GM12878 (cell line): ENCODE measurements at regions not wholly inside any gene's neighbourhood (a gene's known extent, or its start where the extent isn't known, plus 50 kb on each side); places are given as distances from the start of the nearest gene placed in this dataset.

ENCODE experiments used
- ATAC-seq: fragments of 200-7000 bp; cut with Tn5 transposase; 3 replicates; pipeline ENCODE4 v1.9.1; 2020; ENCODE audit warnings: mild to moderate bottlenecking, moderate library complexity
- BruUV-seq: library from RNA; stranded (reverse); fragments of 400-500 nt; replicated peaks from 2 replicates; lab custom pipeline; 2021; lab: Mats Ljungman, UMichigan
- CTCF ChIA-PET: fragments of 300-600 bp; sonication (Branson Sonifier 250); formaldehyde crosslinking; extraction: SDS; loops from one replicate; lab custom pipeline; 2021; ENCODE audit warnings: inconsistent platforms; lab: Yijun Ruan, JAX
- POLR2A ChIA-PET: fragments of 350-600 bp; formaldehyde crosslinking; extraction: SDS; loops from one replicate; lab custom pipeline; 2021; ENCODE audit warnings: inconsistent platforms; lab: Charles Lee
- RAD21 ChIA-PET: fragments of 300-600 bp; sonication (Branson Sonifier 250); formaldehyde crosslinking; loops from one replicate; lab custom pipeline; 2023; ENCODE audit warnings: antibody characterized with exemption; ENCODE audit not compliant: unreplicated experiment; lab: Charles Lee
- SMC1A ChIA-PET: fragments of 300-600 bp; sonication (Branson Sonifier 250); formaldehyde crosslinking; loops from one replicate; lab custom pipeline; 2023; ENCODE audit not compliant: unreplicated experiment, uncharacterized antibody; lab: Charles Lee
- DNase-seq: peaks from one replicate; pipeline ENCODE4 v3.0.0-alpha.2; 2011; ENCODE audit warnings: low read depth, low spot score
- FAIRE-seq: peaks from 3 replicates; lab custom pipeline; 2011; peaks lifted over from hg19 to GRCh38; lab: Jason Lieb, UNC
- H2AFZ ChIP-seq: 2 replicates; pipeline ENCODE4 v1.6.0; 2011; ENCODE audit warnings: low read depth, low read length, control low read depth; ENCODE audit not compliant: control insufficient read depth
- H3K27ac ChIP-seq: 2 replicates; pipeline ENCODE4 v1.5.1; 2011; ENCODE audit warnings: control low read depth; ENCODE audit not compliant: control insufficient read depth, insufficient read depth
- H3K27me3 ChIP-seq, 2 experiments: replicated peaks in 1 of 2; 2 replicates each; pipeline versions ENCODE4 v1.6.0 to v1.6.1; 2011; ENCODE audit warnings: low read length in 1 of 2; ENCODE audit not compliant: control insufficient read depth in 2 of 2, insufficient read depth in 2 of 2
- H3K36me3 ChIP-seq, 2 experiments: 2 replicates each; pipeline ENCODE4 v1.5.1; 2011; ENCODE audit warnings: low read length in 1 of 2; ENCODE audit not compliant: control insufficient read depth in 2 of 2, insufficient read depth in 2 of 2
- H3K4me1 ChIP-seq: 2 replicates; pipeline ENCODE4 v1.6.1; 2011; ENCODE audit warnings: mild to moderate bottlenecking, low read length, moderate library complexity, mixed read lengths; ENCODE audit not compliant: control insufficient read depth, insufficient read depth
- H3K4me2 ChIP-seq: 2 replicates; pipeline ENCODE4 v1.6.0; 2011; ENCODE audit warnings: control low read depth; ENCODE audit not compliant: control insufficient read depth, insufficient read depth
- H3K4me3 ChIP-seq: fragments of 200-600 bp; sonication (generic); 2 replicates; pipeline ENCODE4 v1.5.1; 2016
- H3K79me2 ChIP-seq: 2 replicates; pipeline ENCODE4 v1.6.0; 2011; ENCODE audit warnings: low read length; ENCODE audit not compliant: control insufficient read depth, insufficient read depth
- H3K9ac ChIP-seq: 2 replicates; pipeline ENCODE4 v1.8.0; 2011; ENCODE audit warnings: low read length, control low read depth, mixed read lengths; ENCODE audit not compliant: control insufficient read depth, insufficient read depth
- H3K9me3 ChIP-seq: replicated peaks from 3 replicates; pipeline ENCODE4 v1.5.1; 2011; ENCODE audit warnings: mild to moderate bottlenecking, low read length; ENCODE audit not compliant: control insufficient read depth, insufficient read depth
- H4K20me1 ChIP-seq: 2 replicates; pipeline ENCODE4 v1.6.0; 2011; ENCODE audit not compliant: control insufficient read depth, insufficient read depth
- FOS ChIP-seq: IDR thresholded peaks from 3 replicates; pipeline ENCODE4 v1.6.1; 2011; ENCODE audit warnings: borderline replicate concordance; ENCODE audit not compliant: insufficient read length; ENCODE audit errors: extremely low read depth
- HCFC1 ChIP-seq: fragments of 150-350 bp; IDR thresholded peaks from 2 replicates; pipeline ENCODE4 v1.6.1; 2014; ENCODE audit warnings: low read length
- IKZF2 ChIP-seq, 2 experiments: fragments of 450-650 bp; IDR thresholded peaks; 2 replicates each; pipeline ENCODE4 v1.6.1; 2017; ENCODE audit warnings: mild to moderate bottlenecking in 2 of 2, moderate library complexity in 2 of 2
- JUNB ChIP-seq: IDR thresholded peaks from 2 replicates; pipeline ENCODE4 v1.6.1; 2016; ENCODE audit warnings: antibody characterized with exemption, mild to moderate bottlenecking
- MYC ChIP-seq: IDR thresholded peaks from 2 replicates; pipeline ENCODE4 v1.6.1; 2011; ENCODE audit warnings: mild to moderate bottlenecking, low read length, moderate library complexity, inconsistent platforms; ENCODE audit not compliant: insufficient read depth, insufficient replicate concordance, insufficient read length, severe bottlenecking
- POLR2A ChIP-seq: IDR thresholded peaks from 2 replicates; pipeline ENCODE4 v1.6.1; 2011; ENCODE audit warnings: low read depth, mild to moderate bottlenecking, low read length
- RAD51 ChIP-seq: fragments of 450-650 bp; IDR thresholded peaks from 2 replicates; pipeline ENCODE4 v1.6.1; 2016; ENCODE audit warnings: moderate library complexity, mild to moderate bottlenecking, inconsistent platforms
- SREBF2 ChIP-seq: IDR thresholded peaks from 2 replicates; pipeline ENCODE4 v1.6.1; 2012; ENCODE audit warnings: mild to moderate bottlenecking, low read length
- WGBS: methylation state at CpG from one replicate; pipeline ENCODE4 v1.1.6; 2016; ENCODE audit warnings: low lambda C conversion rate; ENCODE audit not compliant: insufficient replicate concordance, insufficient coverage; ENCODE audit errors: missing lambda C conversion rate; 5-methylcytosine and 5-hydroxymethylcytosine counted together
- in situ Hi-C: fragments of 300-500 bp; cut with MboI; formaldehyde crosslinking; loops from 9 replicates; pipeline ENCODE4 v1.14.3; 2018; ENCODE audit warnings: mixed read lengths
- intact Hi-C: fragments of 100-400 bp; cut with micrococcal nuclease; formaldehyde crosslinking; loops from one replicate; pipeline ENCODE4 v1.14.2; 2022; ENCODE audit not compliant: unreplicated experiment
- TF ChIP-seq, protein P1 (sequence below): fragments of 450-650 bp; IDR thresholded peaks from 2 replicates; pipeline ENCODE4 v1.6.1; 2016; ENCODE audit warnings: mild to moderate bottlenecking, moderate library complexity, borderline replicate concordance
- TF ChIP-seq, protein P2 (sequence below): IDR thresholded peaks from 2 replicates; pipeline ENCODE4 v1.6.1; 2011; ENCODE audit warnings: low read depth, low read length, improper control_type of control experiment, borderline replicate concordance
- TF ChIP-seq, protein P3 (sequence below): fragments of 450-650 bp; IDR thresholded peaks from 2 replicates; pipeline ENCODE4 v1.6.1; 2018; ENCODE audit warnings: borderline replicate concordance, mild to moderate bottlenecking; ENCODE audit not compliant: partially characterized antibody

GRCh38 chr6:10235344-10235743, 179.5 kb downstream of the TFAP2A start:
- BruUV-seq, result no TSS peak
- Histone ChIP-seq H3K4me2 (no peak overlapping the region), H4K20me1 (no peaks in the 10 kb centered on the region), H2AFZ (no peak overlapping the region), H3K9me3 (no peaks in the 10 kb centered on the region), H3K27ac (no peak overlapping the region), H3K36me3 (no peaks in the 10 kb centered on the region), H3K4me1 (no peaks in the 10 kb centered on the region), H3K27me3 (no peaks in the 10 kb centered on the region), H3K79me2 (no peaks in the 10 kb centered on the region), H3K4me3 (no peak overlapping the region), H3K9ac (no peak overlapping the region)
- ChIA-PET CTCF (no interaction called here), POLR2A (no interaction called here), RAD21 (no interaction called here), SMC1A (interaction anchor here (0.7 to 1.0 kb wide), 2 partner anchors 14 to 194 kb away, joined by 3 read pairs; no protein-coding TSS in a partner anchor)
- intact Hi-C loops (no loop called here), in situ Hi-C loops (no loop called here)
- 10% methylated on average over 4 of the region's 4 CpGs for WGBS
- TF ChIP-seq, protein P1, sequence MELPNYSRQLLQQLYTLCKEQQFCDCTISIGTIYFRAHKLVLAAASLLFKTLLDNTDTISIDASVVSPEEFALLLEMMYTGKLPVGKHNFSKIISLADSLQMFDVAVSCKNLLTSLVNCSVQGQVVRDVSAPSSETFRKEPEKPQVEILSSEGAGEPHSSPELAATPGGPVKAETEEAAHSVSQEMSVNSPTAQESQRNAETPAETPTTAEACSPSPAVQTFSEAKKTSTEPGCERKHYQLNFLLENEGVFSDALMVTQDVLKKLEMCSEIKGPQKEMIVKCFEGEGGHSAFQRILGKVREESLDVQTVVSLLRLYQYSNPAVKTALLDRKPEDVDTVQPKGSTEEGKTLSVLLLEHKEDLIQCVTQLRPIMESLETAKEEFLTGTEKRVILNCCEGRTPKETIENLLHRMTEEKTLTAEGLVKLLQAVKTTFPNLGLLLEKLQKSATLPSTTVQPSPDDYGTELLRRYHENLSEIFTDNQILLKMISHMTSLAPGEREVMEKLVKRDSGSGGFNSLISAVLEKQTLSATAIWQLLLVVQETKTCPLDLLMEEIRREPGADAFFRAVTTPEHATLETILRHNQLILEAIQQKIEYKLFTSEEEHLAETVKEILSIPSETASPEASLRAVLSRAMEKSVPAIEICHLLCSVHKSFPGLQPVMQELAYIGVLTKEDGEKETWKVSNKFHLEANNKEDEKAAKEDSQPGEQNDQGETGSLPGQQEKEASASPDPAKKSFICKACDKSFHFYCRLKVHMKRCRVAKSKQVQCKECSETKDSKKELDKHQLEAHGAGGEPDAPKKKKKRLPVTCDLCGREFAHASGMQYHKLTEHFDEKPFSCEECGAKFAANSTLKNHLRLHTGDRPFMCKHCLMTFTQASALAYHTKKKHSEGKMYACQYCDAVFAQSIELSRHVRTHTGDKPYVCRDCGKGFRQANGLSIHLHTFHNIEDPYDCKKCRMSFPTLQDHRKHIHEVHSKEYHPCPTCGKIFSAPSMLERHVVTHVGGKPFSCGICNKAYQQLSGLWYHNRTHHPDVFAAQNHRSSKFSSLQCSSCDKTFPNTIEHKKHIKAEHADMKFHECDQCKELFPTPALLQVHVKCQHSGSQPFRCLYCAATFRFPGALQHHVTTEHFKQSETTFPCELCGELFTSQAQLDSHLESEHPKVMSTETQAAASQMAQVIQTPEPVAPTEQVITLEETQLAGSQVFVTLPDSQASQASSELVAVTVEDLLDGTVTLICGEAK, result no peak
- TF ChIP-seq MYC (no peak), FOS (no peak), JUNB (no peak), IKZF2 (IDR thresholded peaks at IDR 0.05) (no peak), SREBF2 (no peak), RAD51 (no peak), HCFC1 (no peak), POLR2A (no peak)
- TF ChIP-seq, protein P2, sequence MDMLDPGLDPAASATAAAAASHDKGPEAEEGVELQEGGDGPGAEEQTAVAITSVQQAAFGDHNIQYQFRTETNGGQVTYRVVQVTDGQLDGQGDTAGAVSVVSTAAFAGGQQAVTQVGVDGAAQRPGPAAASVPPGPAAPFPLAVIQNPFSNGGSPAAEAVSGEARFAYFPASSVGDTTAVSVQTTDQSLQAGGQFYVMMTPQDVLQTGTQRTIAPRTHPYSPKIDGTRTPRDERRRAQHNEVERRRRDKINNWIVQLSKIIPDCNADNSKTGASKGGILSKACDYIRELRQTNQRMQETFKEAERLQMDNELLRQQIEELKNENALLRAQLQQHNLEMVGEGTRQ, result no peak
- TF ChIP-seq, protein P3, sequence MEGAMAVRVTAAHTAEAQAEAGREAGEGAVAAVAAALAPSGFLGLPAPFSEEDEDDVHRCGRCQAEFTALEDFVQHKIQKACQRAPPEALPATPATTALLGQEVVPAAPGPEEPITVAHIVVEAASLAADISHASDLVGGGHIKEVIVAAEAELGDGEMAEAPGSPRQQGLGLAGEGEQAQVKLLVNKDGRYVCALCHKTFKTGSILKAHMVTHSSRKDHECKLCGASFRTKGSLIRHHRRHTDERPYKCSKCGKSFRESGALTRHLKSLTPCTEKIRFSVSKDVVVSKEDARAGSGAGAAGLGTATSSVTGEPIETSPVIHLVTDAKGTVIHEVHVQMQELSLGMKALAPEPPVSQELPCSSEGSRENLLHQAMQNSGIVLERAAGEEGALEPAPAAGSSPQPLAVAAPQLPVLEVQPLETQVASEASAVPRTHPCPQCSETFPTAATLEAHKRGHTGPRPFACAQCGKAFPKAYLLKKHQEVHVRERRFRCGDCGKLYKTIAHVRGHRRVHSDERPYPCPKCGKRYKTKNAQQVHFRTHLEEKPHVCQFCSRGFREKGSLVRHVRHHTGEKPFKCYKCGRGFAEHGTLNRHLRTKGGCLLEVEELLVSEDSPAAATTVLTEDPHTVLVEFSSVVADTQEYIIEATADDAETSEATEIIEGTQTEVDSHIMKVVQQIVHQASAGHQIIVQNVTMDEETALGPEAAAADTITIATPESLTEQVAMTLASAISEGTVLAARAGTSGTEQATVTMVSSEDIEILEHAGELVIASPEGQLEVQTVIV, result no peak
- DNase-seq (no peak), FAIRE-seq (no peak), ATAC-seq (no peak)
